Ectodermal cell (in vitro differentiated cells): ENCODE measurements at regions not wholly inside any gene's neighbourhood (a gene's known extent, or its start where the extent isn't known, plus 50 kb on each side); places are given as distances from the start of the nearest gene placed in this dataset.
"Not testable (repeated sequence)": the region's sequence is repeated elsewhere in the genome, so short reads cannot be mapped to it uniquely, and the experiment has no call there.

Experiments used
- H3K27ac ChIP-seq: 2 replicates; pipeline ENCODE4 v1.7.0; 2013; ENCODE audit warnings: mild to moderate bottlenecking, low read depth, low read length; ENCODE audit not compliant: insufficient read depth, poor library complexity, severe bottlenecking
- H3K27me3 ChIP-seq: 2 replicates; pipeline ENCODE4 v1.7.0; 2013; ENCODE audit warnings: mild to moderate bottlenecking, low read length; ENCODE audit not compliant: insufficient read depth, control insufficient read depth, poor library complexity, severe bottlenecking
- H3K36me3 ChIP-seq: one replicate; pipeline ENCODE4 v1.7.0; 2013; ENCODE audit warnings: low read length; ENCODE audit not compliant: control insufficient read depth, insufficient read depth
- H3K4me1 ChIP-seq: one replicate; pipeline ENCODE4 v1.7.0; 2013; ENCODE audit warnings: low read length; ENCODE audit not compliant: control insufficient read depth, insufficient read depth
- H3K4me3 ChIP-seq: 2 replicates; pipeline ENCODE4 v1.7.0; 2013; ENCODE audit warnings: low read depth, low read length, control low read depth; ENCODE audit not compliant: insufficient read depth
- H3K9me3 ChIP-seq: 2 replicates; pipeline ENCODE4 v1.7.0; 2013; ENCODE audit warnings: mild to moderate bottlenecking, low read length, moderate library complexity; ENCODE audit not compliant: control insufficient read depth
- WGBS, 2 experiments: methylation state at CpG; one replicate each; pipeline ENCODE4 v1.1.7; 2013; ENCODE audit warnings: missing lambda C conversion rate in 2 of 2; 5-methylcytosine and 5-hydroxymethylcytosine counted together

- 91 to 95% methylated on average over 6 of the region's 6 CpGs for WGBS, 2 experiments
- no peak overlapping the region for H3K4me3 ChIP-seq
- H3K9me3 ChIP-seq: no peaks in the 10 kb centered on the region
- no peaks in the 10 kb centered on the region for H3K36me3 ChIP-seq
- H3K27me3 ChIP-seq: no peaks in the 10 kb centered on the region
- H3K4me1 ChIP-seq: no peaks in the 10 kb centered on the region
- H3K27ac ChIP-seq: no peak overlapping the region
Measured at GRCh38 chr6:9783567-9783966, 631.3 kb downstream of the TFAP2A start.

GRCh38 chr6:9766240-9766915, 648.5 kb downstream of the TFAP2A start:
- no peak overlapping the region for H3K27ac ChIP-seq
- H3K9me3 ChIP-seq: no peaks in the 10 kb centered on the region
- no peaks in the 10 kb centered on the region for H3K4me1 ChIP-seq
- H3K36me3 ChIP-seq: no peaks in the 10 kb centered on the region
- H3K27me3 ChIP-seq: no peaks in the 10 kb centered on the region
- no peak overlapping the region for H3K4me3 ChIP-seq
- 80 to 92% methylated on average over 3 to 6 of the region's 6 CpGs for WGBS, 2 experiments

- H3K27ac ChIP-seq: no peak overlapping the region
- H3K27me3 ChIP-seq: no peaks in the 10 kb centered on the region
- no peaks in the 10 kb centered on the region for H3K4me1 ChIP-seq
- no peaks in the 10 kb centered on the region for H3K36me3 ChIP-seq
- 92 to 98% methylated on average over 4 of the region's 4 CpGs for WGBS, 2 experiments
- H3K4me3 ChIP-seq: no peak overlapping the region
- H3K9me3 ChIP-seq: no peaks in the 10 kb centered on the region
Measured at GRCh38 chr6:9761220-9761619, 653.7 kb downstream of the TFAP2A start.

- no peaks in the 10 kb centered on the region for H3K36me3 ChIP-seq
- H3K4me1 ChIP-seq: no peaks in the 10 kb centered on the region
- no peaks in the 10 kb centered on the region for H3K27me3 ChIP-seq
- H3K27ac ChIP-seq: no peak overlapping the region
- no peaks in the 10 kb centered on the region for H3K9me3 ChIP-seq
- no peak overlapping the region for H3K4me3 ChIP-seq
- 90 to 94% methylated on average over 5 of the region's 5 CpGs for WGBS, 2 experiments
Measured at GRCh38 chr6:9754515-9754914, 660.4 kb downstream of the TFAP2A start.

- Histone ChIP-seq H3K9me3 (no peaks in the 10 kb centered on the region), H3K4me1 (no peaks in the 10 kb centered on the region), H3K27ac (no peak overlapping the region), H3K4me3 (no peak overlapping the region), H3K36me3 (no peaks in the 10 kb centered on the region), H3K27me3 (no peaks in the 10 kb centered on the region)
- 92 to 100% methylated on average over 1 of the region's 2 CpGs for WGBS, 2 experiments
Measured at GRCh38 chr6:9745966-9746365, 668.9 kb downstream of the TFAP2A start.

- H3K27ac ChIP-seq: no peak overlapping the region
- H3K4me3 ChIP-seq: no peak overlapping the region
- no peaks in the 10 kb centered on the region for H3K4me1 ChIP-seq
- no peaks in the 10 kb centered on the region for H3K36me3 ChIP-seq
- no peaks in the 10 kb centered on the region for H3K27me3 ChIP-seq
- 58 to 72% methylated on average over 3 of the region's 3 CpGs for WGBS, 2 experiments
- H3K9me3 ChIP-seq: no peaks in the 10 kb centered on the region
Measured at GRCh38 chr6:9745476-9745875, 669.4 kb downstream of the TFAP2A start.

- H3K4me3 ChIP-seq: no peak overlapping the region
- no peaks in the 10 kb centered on the region for H3K4me1 ChIP-seq
- no peaks in the 10 kb centered on the region for H3K36me3 ChIP-seq
- no peak overlapping the region for H3K27ac ChIP-seq
- WGBS, 2 experiments: 62 to 87% methylated on average over 2 to 3 of the region's 3 CpGs
- H3K9me3 ChIP-seq: no peaks in the 10 kb centered on the region
- no peaks in the 10 kb centered on the region for H3K27me3 ChIP-seq
Measured at GRCh38 chr6:9744119-9744518, 670.8 kb downstream of the TFAP2A start.

GRCh38 chr6:9732056-9732455, 682.8 kb downstream of the TFAP2A start:
- no peak overlapping the region for H3K4me3 ChIP-seq
- H3K9me3 ChIP-seq: no peaks in the 10 kb centered on the region
- no peak overlapping the region for H3K27ac ChIP-seq
- WGBS, 2 experiments: no CpG with 5 or more reads among the region's 1 CpG
- H3K27me3 ChIP-seq: no peaks in the 10 kb centered on the region
- no peaks in the 10 kb centered on the region for H3K36me3 ChIP-seq
- no peaks in the 10 kb centered on the region for H3K4me1 ChIP-seq

- H3K27me3 ChIP-seq, H3K4me1 ChIP-seq, H3K36me3 ChIP-seq, H3K9me3 ChIP-seq, H3K4me3 ChIP-seq, H3K27ac ChIP-seq: not testable (repeated sequence)
- WGBS, 2 experiments: 90 to 93% methylated on average over 3 of the region's 3 CpGs
Measured at GRCh38 chr6:9725776-9726175, 689.1 kb downstream of the TFAP2A start.

GRCh38 chr6:9717568-9717967, 697.3 kb downstream of the TFAP2A start:
- Histone ChIP-seq H3K27me3 (no peaks in the 10 kb centered on the region), H3K27ac (no peak overlapping the region), H3K4me1 (no peaks in the 10 kb centered on the region), H3K36me3 (no peaks in the 10 kb centered on the region), H3K4me3 (no peak overlapping the region), H3K9me3 (peaks cover 4% of the 10 kb centered on the region)
- 92 to 96% methylated on average over 3 of the region's 3 CpGs for WGBS, 2 experiments

GRCh38 chr6:9711365-9711764, 703.5 kb downstream of the TFAP2A start:
- H3K4me3 ChIP-seq: no peak overlapping the region
- 78 to 88% methylated on average over 1 of the region's 1 CpG for WGBS, 2 experiments
- no peaks in the 10 kb centered on the region for H3K27me3 ChIP-seq
- H3K27ac ChIP-seq: no peak overlapping the region
- no peaks in the 10 kb centered on the region for H3K36me3 ChIP-seq
- H3K9me3 ChIP-seq: peaks cover 4% of the 10 kb centered on the region
- peaks cover 5% of the 10 kb centered on the region for H3K4me1 ChIP-seq
